Neural cell (in vitro differentiated cells): ENCODE measurements at regions not wholly inside any gene's neighbourhood (a gene's known extent, or its start where the extent isn't known, plus 50 kb on each side); places are given as distances from the start of the nearest gene placed in this dataset.

Experiments
- H2AFZ ChIP-seq: fragments of 200-600, 300-800 bp; sonication (generic), shearing (Covaris generic); 2 replicates; pipeline ENCODE4 v1.6.0; 2014; ENCODE audit warnings: low read depth, mild to moderate bottlenecking, antibody characterized with exemption, low read length, moderate library complexity
- H3F3A ChIP-seq: fragments of 200-600 bp; shearing (Covaris generic); 2 replicates; pipeline ENCODE4 v1.6.1; 2016; ENCODE audit warnings: mild to moderate bottlenecking, moderate library complexity, mixed read lengths, antibody characterized with exemption, low read length; ENCODE audit not compliant: insufficient read depth, poor library complexity, severe bottlenecking
- H3K27ac ChIP-seq: fragments of 200-600, 300-800 bp; sonication (generic), shearing (Covaris generic); 2 replicates; pipeline ENCODE4 v1.5.1; 2014; ENCODE audit warnings: mild to moderate bottlenecking, low read length, moderate library complexity
- H3K27me3 ChIP-seq: fragments of 300-800, 200-600 bp; sonication (generic), shearing (Covaris generic); 2 replicates; pipeline ENCODE4 v1.6.0; 2014; ENCODE audit warnings: mild to moderate bottlenecking, low read depth, low read length, moderate library complexity; ENCODE audit not compliant: insufficient read depth
- H3K36me3 ChIP-seq: fragments of 300-800, 200-600 bp; sonication (generic), shearing (Covaris generic); 2 replicates; pipeline ENCODE4 v1.5.1; 2014; ENCODE audit warnings: mild to moderate bottlenecking, antibody characterized with exemption, low read length, moderate library complexity; ENCODE audit not compliant: insufficient read depth
- H3K4me2 ChIP-seq: fragments of 300-800, 200-600 bp; sonication (generic), shearing (Covaris generic); 2 replicates; pipeline ENCODE4 v1.6.0; 2014; ENCODE audit warnings: mild to moderate bottlenecking, low read length
- H3K4me3 ChIP-seq: fragments of 300-800, 200-600 bp; sonication (generic), shearing (Covaris generic); 2 replicates; pipeline ENCODE4 v1.5.1; 2014; ENCODE audit warnings: mild to moderate bottlenecking, low read length, moderate library complexity
- H3K79me2 ChIP-seq: fragments of 200-600 bp; shearing (Covaris generic); replicated peaks from 2 replicates; pipeline ENCODE4 v1.6.0; 2014; ENCODE audit warnings: mild to moderate bottlenecking, low read length, moderate library complexity; ENCODE audit not compliant: insufficient read depth
- H3K9ac ChIP-seq: fragments of 300-800, 200-600 bp; sonication (generic), shearing (Covaris generic); 2 replicates; pipeline ENCODE4 v1.6.1; 2016; ENCODE audit warnings: mild to moderate bottlenecking, low read length, mixed read lengths
- H3K9me2 ChIP-seq: fragments of 200-600 bp; shearing (Covaris generic); 2 replicates; pipeline ENCODE4 v1.6.1; 2016; ENCODE audit warnings: mild to moderate bottlenecking, low read length, mixed read lengths; ENCODE audit not compliant: insufficient read depth
- H3K9me3 ChIP-seq: fragments of 200-600, 300-800 bp; sonication (generic), shearing (Covaris generic); 2 replicates; pipeline ENCODE4 v1.6.1; 2016; ENCODE audit warnings: mild to moderate bottlenecking, mixed run types, low read length, moderate library complexity, mixed read lengths
- H4K20me1 ChIP-seq: fragments of 200-600 bp; shearing (Covaris generic); 2 replicates; pipeline ENCODE4 v1.6.1; 2016; ENCODE audit warnings: mild to moderate bottlenecking, mixed run types; ENCODE audit not compliant: insufficient read depth
- CTCF ChIP-seq: fragments of 450-650 bp; IDR thresholded peaks from 2 replicates; pipeline ENCODE4 v1.5.1; 2014; ENCODE audit warnings: antibody characterized with exemption, mild to moderate bottlenecking, moderate library complexity; ENCODE audit not compliant: poor library complexity, severe bottlenecking
- EP300 ChIP-seq: fragments of 450-650 bp; conservative IDR thresholded peaks from 2 replicates; pipeline ENCODE4 v1.6.1; 2014; ENCODE audit warnings: antibody characterized with exemption, mild to moderate bottlenecking, moderate library complexity; ENCODE audit not compliant: poor library complexity, severe bottlenecking
- EZH2 ChIP-seq: fragments of 200-600, 300-800 bp; shearing (Covaris generic), sonication (generic); IDR thresholded peaks from 2 replicates; pipeline ENCODE4 v1.6.1; 2014; ENCODE audit warnings: antibody characterized with exemption, low read length, borderline replicate concordance, mild to moderate bottlenecking; ENCODE audit not compliant: insufficient read depth, poor library complexity, severe bottlenecking
- MXI1 ChIP-seq: fragments of 450-650 bp; conservative IDR thresholded peaks from 2 replicates; pipeline ENCODE4 v1.6.1; 2014; ENCODE audit warnings: antibody characterized with exemption, mild to moderate bottlenecking; ENCODE audit not compliant: poor library complexity, severe bottlenecking
- POLR2AphosphoS5 ChIP-seq: IDR thresholded peaks from 2 replicates; pipeline ENCODE4 v1.6.1; 2012
- RAD21 ChIP-seq: fragments of 450-650 bp; conservative IDR thresholded peaks from 2 replicates; pipeline ENCODE4 v1.6.1; 2014; ENCODE audit warnings: antibody characterized with exemption, mild to moderate bottlenecking, moderate library complexity
- REST ChIP-seq: IDR thresholded peaks from 2 replicates; pipeline ENCODE4 v1.6.1; 2012; ENCODE audit warnings: borderline replicate concordance
- SMC3 ChIP-seq: fragments of 450-650 bp; conservative IDR thresholded peaks from 2 replicates; pipeline ENCODE4 v1.6.1; 2014; ENCODE audit warnings: antibody characterized with exemption, mild to moderate bottlenecking, moderate library complexity; ENCODE audit not compliant: poor library complexity
- TAF1 ChIP-seq: IDR thresholded peaks from 2 replicates; pipeline ENCODE4 v1.6.1; 2012; ENCODE audit warnings: low read depth

GRCh38 chr14:66119606-66120231 is 366.5 kb upstream of the CCDC196 start:
- no peak overlapping the region for H3K27ac ChIP-seq
- H3F3A ChIP-seq: no peaks in the 10 kb centered on the region
- no peak overlapping the region for H3K4me2 ChIP-seq
- TF ChIP-seq SMC3: no peak
- no peaks in the 10 kb centered on the region for H3K79me2 ChIP-seq
- H3K27me3 ChIP-seq: no peaks in the 10 kb centered on the region
- H4K20me1 ChIP-seq: no peaks in the 10 kb centered on the region
- no peak overlapping the region for H3K9ac ChIP-seq
- no peaks in the 10 kb centered on the region for H3K36me3 ChIP-seq
- no peak overlapping the region for H3K4me3 ChIP-seq
- H2AFZ ChIP-seq: no peak overlapping the region
- H3K9me2 ChIP-seq: no peaks in the 10 kb centered on the region
- H3K9me3 ChIP-seq: no peaks in the 10 kb centered on the region

- H3K9me2 ChIP-seq: no peaks in the 10 kb centered on the region
- H3K79me2 ChIP-seq: no peaks in the 10 kb centered on the region
- no peaks in the 10 kb centered on the region for H3K36me3 ChIP-seq
- no peak overlapping the region for H3K4me2 ChIP-seq
- H3K27ac ChIP-seq: no peak overlapping the region
- H3K27me3 ChIP-seq: no peaks in the 10 kb centered on the region
- H4K20me1 ChIP-seq: no peaks in the 10 kb centered on the region
- H3F3A ChIP-seq: no peaks in the 10 kb centered on the region
- TF ChIP-seq REST (no peak), MXI1 (no peak), TAF1 (no peak), POLR2AphosphoS5 (no peak), SMC3 (no peak), CTCF (no peak), EP300 (no peak), EZH2 (no peak), RAD21 (no peak)
- H3K9ac ChIP-seq: no peak overlapping the region
- H3K9me3 ChIP-seq: no peaks in the 10 kb centered on the region
- H2AFZ ChIP-seq: no peak overlapping the region
- H3K4me3 ChIP-seq: no peak overlapping the region
These were observed 365.8 kb upstream of the CCDC196 start for GRCh38 chr14:66120402-66120801.

- Histone ChIP-seq H3K9me2 (no peaks in the 10 kb centered on the region), H3K27ac (no peak overlapping the region), H3K27me3 (no peaks in the 10 kb centered on the region), H3K9ac (no peak overlapping the region), H3K4me2 (no peak overlapping the region), H2AFZ (no peak overlapping the region), H4K20me1 (no peaks in the 10 kb centered on the region), H3K36me3 (no peaks in the 10 kb centered on the region), H3K9me3 (no peaks in the 10 kb centered on the region), H3K4me3 (no peak overlapping the region), H3K79me2 (no peaks in the 10 kb centered on the region), H3F3A (no peaks in the 10 kb centered on the region)
- no peak for TF ChIP-seq CTCF
- no peak for TF ChIP-seq RAD21
- no peak for TF ChIP-seq EZH2
- no peak for TF ChIP-seq EP300
- no peak for TF ChIP-seq POLR2AphosphoS5
- TF ChIP-seq MXI1: no peak
- no peak for TF ChIP-seq TAF1
- TF ChIP-seq SMC3: no peak
These were observed 364.3 kb upstream of the CCDC196 start for GRCh38 chr14:66121859-66122258.
